ENCODE measurements at regions not wholly inside any gene's neighbourhood (a gene's known extent, or its start where the extent isn't known, plus 50 kb on each side); places are given as distances from the start of the nearest gene placed in this dataset.

DNA sequence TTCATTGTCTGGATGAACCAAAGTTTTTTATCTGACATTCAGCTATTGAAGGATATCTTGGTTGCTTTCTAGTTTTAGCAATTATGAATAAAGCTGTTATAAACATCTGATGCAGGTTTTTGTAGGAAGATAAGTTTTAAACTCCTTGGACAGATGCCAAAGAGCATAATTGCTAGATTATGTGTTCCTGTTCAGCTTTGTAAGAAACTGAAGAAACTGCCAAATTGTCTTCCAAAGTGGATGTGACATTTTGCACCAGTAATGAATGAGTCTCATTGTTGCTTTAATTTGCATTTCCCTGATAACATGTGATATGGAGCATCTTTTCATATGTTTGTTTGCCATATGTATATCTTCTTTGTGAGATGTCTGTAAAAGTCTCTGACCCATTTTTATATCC, 239.9 kb upstream of the TTC14 start (continued):
- TF ChIP-seq PATZ1 (CRISPR knock-in tag; IDR thresholded peaks at IDR 0.05; ENCODE audit: borderline replicate concordance): no peak
- no peak for TF ChIP-seq MCM5 (IDR thresholded peaks at IDR 0.05; ENCODE audit: low read depth)
- TF ChIP-seq, protein P1, sequence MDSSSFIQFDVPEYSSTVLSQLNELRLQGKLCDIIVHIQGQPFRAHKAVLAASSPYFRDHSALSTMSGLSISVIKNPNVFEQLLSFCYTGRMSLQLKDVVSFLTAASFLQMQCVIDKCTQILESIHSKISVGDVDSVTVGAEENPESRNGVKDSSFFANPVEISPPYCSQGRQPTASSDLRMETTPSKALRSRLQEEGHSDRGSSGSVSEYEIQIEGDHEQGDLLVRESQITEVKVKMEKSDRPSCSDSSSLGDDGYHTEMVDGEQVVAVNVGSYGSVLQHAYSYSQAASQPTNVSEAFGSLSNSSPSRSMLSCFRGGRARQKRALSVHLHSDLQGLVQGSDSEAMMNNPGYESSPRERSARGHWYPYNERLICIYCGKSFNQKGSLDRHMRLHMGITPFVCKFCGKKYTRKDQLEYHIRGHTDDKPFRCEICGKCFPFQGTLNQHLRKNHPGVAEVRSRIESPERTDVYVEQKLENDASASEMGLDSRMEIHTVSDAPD (CRISPR knock-in tag; IDR thresholded peaks at IDR 0.05): no peak

DNA sequence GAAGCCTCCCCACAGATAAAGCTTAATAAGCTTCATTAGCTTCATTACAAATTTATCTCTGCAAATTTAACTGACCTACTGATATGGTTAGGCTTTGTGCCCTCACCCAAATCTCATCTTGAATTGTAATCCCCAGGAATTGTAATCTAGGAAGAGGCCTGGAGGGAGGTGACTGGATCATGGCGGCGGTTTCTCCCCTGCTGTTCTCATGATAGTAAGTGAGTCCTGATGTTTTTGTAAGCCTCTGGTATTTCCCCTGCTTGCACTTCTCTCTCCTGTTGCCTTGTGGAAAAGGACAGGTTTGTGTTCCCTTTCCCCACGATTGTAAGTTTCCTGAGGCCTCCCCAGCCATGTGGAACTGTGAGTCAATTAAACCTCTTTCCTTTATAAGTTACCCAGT, 226.1 kb upstream of the TTC14 start:
- no peak for TF ChIP-seq SMAD4 (CRISPR knock-in tag; conservative IDR thresholded peaks at IDR 0.05)
- no peak overlapping the region for H3K4me3 ChIP-seq
- no peaks in the 10 kb centered on the region for H3K4me1 ChIP-seq (replicated peaks in 1 of 2; ENCODE audit: control insufficient read depth in 2 of 2, insufficient read depth in 2 of 2, low read length in 2 of 2)
- no peak overlapping the region for H3K27ac ChIP-seq (ENCODE audit: extremely low read depth, low read depth, low read length)
- no peak overlapping the region for H2AFZ ChIP-seq (ENCODE audit: low read depth, low read length)
- BruUV-seq (replicated peaks): no TSS peak
- H3K27me3 ChIP-seq (ENCODE audit: control insufficient read depth in 2 of 2, insufficient read depth in 2 of 2, low read length in 2 of 2): no peaks in the 10 kb centered on the region
- no peak for FAIRE-seq
- no peak for DNase-seq (ENCODE audit: extremely low read depth in 1 of 4, low spot score in 3 of 4)
- 0% methylated on average over 3 of the region's 3 CpGs for WGBS (ENCODE audit: insufficient coverage, low coverage, missing lambda C conversion rate)
- intact Hi-C loops (cut with micrococcal nuclease) (no loop called here), in situ Hi-C loops (cut with MboI) (no loop called here)
- H3K9ac ChIP-seq (ENCODE audit: insufficient read depth in 1 of 2, low read depth in 2 of 2, low read length in 2 of 2): no peak overlapping the region
- ATAC-seq: no peak
- no peaks in the 10 kb centered on the region for H3K9me3 ChIP-seq (replicated peaks; ENCODE audit: control insufficient read depth, insufficient read depth, low read depth, low read length)
- H3K36me3 ChIP-seq (ENCODE audit: control insufficient read depth, insufficient read depth, low read length): no peaks in the 10 kb centered on the region
- no peaks in the 10 kb centered on the region for H3K9me1 ChIP-seq (ENCODE audit: control insufficient read depth, insufficient read depth, low read length)
- ChIA-PET CTCF (ENCODE audit: low intra/inter-chr PET ratio) (no interaction called here), POLR2A (no interaction called here)
- no peak overlapping the region for H3K4me2 ChIP-seq (ENCODE audit: insufficient read depth, low read length)
- H3K79me2 ChIP-seq (ENCODE audit: control insufficient read depth, insufficient read depth, low read length): no peaks in the 10 kb centered on the region
- no peaks in the 10 kb centered on the region for H4K20me1 ChIP-seq (replicated peaks; ENCODE audit: control insufficient read depth, insufficient read depth, low read length)
